H7 (cell line): ENCODE measurements at regions not wholly inside any gene's neighbourhood (a gene's known extent, or its start where the extent isn't known, plus 50 kb on each side); places are given as distances from the start of the nearest gene placed in this dataset.

Experiments
- DNase-seq: peaks from one replicate; pipeline ENCODE4 v3.0.0; 2012
- H3K27me3 ChIP-seq: 2 replicates; pipeline ENCODE4 v1.6.0; 2011; ENCODE audit warnings: mild to moderate bottlenecking, low read length; ENCODE audit not compliant: control insufficient read depth, insufficient read depth
- H3K36me3 ChIP-seq: replicated peaks from 2 replicates; pipeline ENCODE4 v1.5.1; 2011; ENCODE audit warnings: low read length; ENCODE audit not compliant: control insufficient read depth, insufficient read depth
- H3K4me3 ChIP-seq: 2 replicates; pipeline ENCODE4 v1.5.1; 2011; ENCODE audit warnings: low read depth, mild to moderate bottlenecking, control low read depth, low read length, moderate library complexity; ENCODE audit not compliant: insufficient read depth

- H3K4me3 ChIP-seq, result no peak overlapping the region
- no peak for DNase-seq
- no peaks in the 10 kb centered on the region for H3K27me3 ChIP-seq
- H3K36me3 ChIP-seq, result no peaks in the 10 kb centered on the region
Observed at GRCh38 chr3:144394032-144394431, 422.4 kb downstream of the DIPK2A start.

GRCh38 chr3:144402430-144402829 is 430.8 kb downstream of the DIPK2A start:
- Histone ChIP-seq H3K27me3 (no peaks in the 10 kb centered on the region), H3K4me3 (no peak overlapping the region), H3K36me3 (no peaks in the 10 kb centered on the region)
- no peak for DNase-seq

- no peak overlapping the region for H3K4me3 ChIP-seq
- H3K27me3 ChIP-seq, result no peaks in the 10 kb centered on the region
- H3K36me3 ChIP-seq, result no peaks in the 10 kb centered on the region
- DNase-seq, result no peak
Observed at GRCh38 chr3:144403040-144403457, 431.4 kb downstream of the DIPK2A start.

GRCh38 chr3:144407335-144407734 is 435.7 kb downstream of the DIPK2A start:
- no peak for DNase-seq
- Histone ChIP-seq H3K36me3 (no peaks in the 10 kb centered on the region), H3K4me3 (no peak overlapping the region), H3K27me3 (no peaks in the 10 kb centered on the region)

GRCh38 chr3:144409319-144409718 is 437.7 kb downstream of the DIPK2A start:
- Histone ChIP-seq H3K4me3 (no peak overlapping the region), H3K27me3 (no peaks in the 10 kb centered on the region), H3K36me3 (no peaks in the 10 kb centered on the region)
- DNase-seq, result no peak

- DNase-seq, result no peak
- no peaks in the 10 kb centered on the region for H3K27me3 ChIP-seq
- no peak overlapping the region for H3K4me3 ChIP-seq
- no peaks in the 10 kb centered on the region for H3K36me3 ChIP-seq
Observed at GRCh38 chr3:144413068-144413467, 441.4 kb downstream of the DIPK2A start.

GRCh38 chr3:144415492-144415891 is 443.9 kb downstream of the DIPK2A start:
- H3K27me3 ChIP-seq, result no peaks in the 10 kb centered on the region
- DNase-seq, result no peak
- H3K36me3 ChIP-seq, result no peaks in the 10 kb centered on the region
- no peak overlapping the region for H3K4me3 ChIP-seq

GRCh38 chr3:144424606-144425005 is 453.0 kb downstream of the DIPK2A start:
- no peaks in the 10 kb centered on the region for H3K36me3 ChIP-seq
- no peaks in the 10 kb centered on the region for H3K27me3 ChIP-seq
- H3K4me3 ChIP-seq, result no peak overlapping the region
- no peak for DNase-seq

- no peaks in the 10 kb centered on the region for H3K27me3 ChIP-seq
- no peaks in the 10 kb centered on the region for H3K36me3 ChIP-seq
- H3K4me3 ChIP-seq, result no peak overlapping the region
- DNase-seq, result no peak
Observed at GRCh38 chr3:144426366-144426765, 454.7 kb downstream of the DIPK2A start.

- no peak for DNase-seq
- Histone ChIP-seq H3K27me3 (no peaks in the 10 kb centered on the region), H3K4me3 (no peak overlapping the region), H3K36me3 (no peaks in the 10 kb centered on the region)
Observed at GRCh38 chr3:144426967-144427366, 455.3 kb downstream of the DIPK2A start.

GRCh38 chr3:144429719-144430121 is 458.1 kb downstream of the DIPK2A start:
- DNase-seq, result no peak
- no peaks in the 10 kb centered on the region for H3K36me3 ChIP-seq
- H3K4me3 ChIP-seq, result no peak overlapping the region
- no peaks in the 10 kb centered on the region for H3K27me3 ChIP-seq

GRCh38 chr3:144431134-144431533 is 459.5 kb downstream of the DIPK2A start:
- DNase-seq, result no peak
- H3K4me3 ChIP-seq, result no peak overlapping the region
- H3K27me3 ChIP-seq, result no peaks in the 10 kb centered on the region
- no peaks in the 10 kb centered on the region for H3K36me3 ChIP-seq

GRCh38 chr3:144433006-144433405 is 461.4 kb downstream of the DIPK2A start:
- Histone ChIP-seq H3K27me3 (no peaks in the 10 kb centered on the region), H3K36me3 (no peaks in the 10 kb centered on the region), H3K4me3 (no peak overlapping the region)
- no peak for DNase-seq

GRCh38 chr3:144437989-144438388 is 466.4 kb downstream of the DIPK2A start:
- Histone ChIP-seq H3K36me3 (no peaks in the 10 kb centered on the region), H3K27me3 (no peaks in the 10 kb centered on the region), H3K4me3 (no peak overlapping the region)
- DNase-seq, result no peak

- no peak overlapping the region for H3K4me3 ChIP-seq
- no peaks in the 10 kb centered on the region for H3K27me3 ChIP-seq
- no peak for DNase-seq
- H3K36me3 ChIP-seq, result no peaks in the 10 kb centered on the region
Observed at GRCh38 chr3:144444061-144444460, 472.4 kb downstream of the DIPK2A start.

GRCh38 chr3:144444546-144444945 is 472.9 kb downstream of the DIPK2A start:
- H3K36me3 ChIP-seq, result no peaks in the 10 kb centered on the region
- H3K27me3 ChIP-seq, result no peaks in the 10 kb centered on the region
- H3K4me3 ChIP-seq, result no peak overlapping the region
- no peak for DNase-seq
